NCI-H2227 (cell line): ENCODE measurements at regions not wholly inside any gene's neighbourhood (a gene's known extent, or its start where the extent isn't known, plus 50 kb on each side); places are given as distances from the start of the nearest gene placed in this dataset.

Experiments
- DNase-seq: peaks from one replicate; lab custom pipeline; 2025; ENCODE audit not compliant: unreplicated experiment; lab: John Stamatoyannopoulos, UW

DNA sequence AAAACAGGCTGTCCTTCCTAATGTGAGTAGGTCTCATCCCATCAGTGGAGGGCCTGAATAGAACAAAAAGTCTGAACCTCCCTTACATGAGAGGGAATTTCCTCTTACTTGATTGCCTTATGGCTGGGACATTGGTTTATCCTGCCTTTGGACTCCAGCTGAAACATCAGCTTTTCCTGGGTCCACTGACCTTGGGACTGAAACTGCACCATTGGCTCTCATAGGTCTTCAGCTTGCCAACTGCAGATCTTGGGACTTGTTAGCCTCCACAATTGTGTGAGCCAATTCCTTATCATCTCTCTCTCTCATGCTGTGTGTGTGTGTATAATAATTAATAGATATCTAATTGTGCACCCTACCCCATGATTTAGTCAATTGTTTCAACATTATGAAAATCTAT is 375.3 kb upstream of the DDI1 start:
- no peak for DNase-seq

DNA sequence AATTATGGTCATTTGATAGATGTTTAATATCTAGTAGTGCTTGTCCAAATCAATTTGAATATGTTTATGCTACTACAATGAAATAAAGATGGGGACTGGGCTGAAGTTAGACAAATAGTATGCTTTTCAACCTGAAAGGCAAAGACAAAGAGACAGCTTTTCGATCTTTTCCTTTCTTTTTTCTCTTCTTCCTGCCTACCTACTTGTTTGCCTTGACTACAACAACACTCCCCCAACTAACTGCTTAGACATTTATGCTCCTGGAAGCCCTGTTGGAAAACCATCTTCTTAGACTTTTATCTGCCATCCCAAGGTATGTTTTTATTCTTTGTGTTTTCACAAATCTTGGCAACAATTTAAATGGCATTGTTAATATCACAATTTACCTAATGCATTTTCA is 374.4 kb upstream of the DDI1 start:
- no peak for DNase-seq

DNA sequence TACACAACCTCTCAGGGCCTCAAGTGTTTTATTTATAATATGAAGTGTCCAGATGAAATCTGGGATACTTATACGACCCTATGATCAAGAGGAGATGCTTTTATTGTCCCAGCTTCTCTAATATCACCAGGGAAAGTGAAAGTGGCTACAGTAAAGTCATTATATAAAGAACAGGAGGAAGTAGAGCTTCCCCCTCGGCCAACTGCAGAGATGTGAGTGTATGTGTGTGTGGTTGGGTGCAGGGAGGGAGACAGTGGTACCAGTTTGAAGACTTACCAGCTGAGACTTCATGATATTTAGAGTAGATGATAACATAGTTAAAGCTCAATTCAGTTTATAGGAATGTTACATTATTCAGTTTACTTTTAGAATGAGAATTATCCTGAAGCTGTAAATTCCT is 373.6 kb upstream of the DDI1 start:
- no peak for DNase-seq

DNA sequence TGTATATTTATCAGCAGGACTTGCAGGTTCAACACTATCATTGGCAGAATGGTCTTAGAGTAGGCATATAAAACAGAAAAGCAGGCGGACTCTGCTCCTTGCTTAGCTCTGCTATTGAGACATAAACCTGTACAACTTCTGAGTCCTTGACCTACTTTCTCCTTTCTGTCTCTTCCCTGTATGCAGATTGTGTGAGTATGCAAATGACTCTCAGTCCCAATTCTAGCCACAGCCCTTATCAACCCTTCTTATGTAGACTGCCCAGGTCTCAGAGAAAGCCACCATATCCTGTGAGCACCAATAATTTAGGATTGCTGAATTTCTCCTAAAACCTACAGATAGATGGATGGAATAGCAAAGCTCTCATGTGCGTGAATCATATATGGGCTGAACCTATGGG is 367.6 kb upstream of the DDI1 start:
- DNase-seq = no peak

DNA sequence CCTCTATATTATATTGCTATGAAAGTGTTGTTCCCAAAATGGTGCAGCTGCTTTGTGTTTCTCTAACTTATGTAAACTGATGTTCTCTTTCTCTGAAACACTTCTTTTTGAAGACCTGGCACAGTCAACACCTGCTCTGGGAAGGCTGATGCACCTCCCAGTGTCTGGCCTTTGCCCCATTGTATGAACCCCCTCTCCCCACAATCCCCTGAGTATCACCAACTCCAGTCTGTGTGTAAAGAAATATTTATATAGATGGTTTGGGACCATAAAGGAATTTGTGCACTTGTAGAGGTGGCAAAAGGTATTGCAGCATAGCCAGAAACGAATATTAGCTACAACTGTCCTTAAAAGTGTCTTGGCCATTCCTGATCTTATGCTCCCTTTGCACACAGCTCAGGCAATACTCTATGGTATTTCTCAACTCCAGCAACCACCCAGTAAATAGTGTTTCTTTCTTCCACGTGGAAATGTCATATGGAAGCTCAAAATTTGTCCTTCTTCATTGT is 365.2 kb upstream of the DDI1 start:
- DNase-seq = no peak

DNA sequence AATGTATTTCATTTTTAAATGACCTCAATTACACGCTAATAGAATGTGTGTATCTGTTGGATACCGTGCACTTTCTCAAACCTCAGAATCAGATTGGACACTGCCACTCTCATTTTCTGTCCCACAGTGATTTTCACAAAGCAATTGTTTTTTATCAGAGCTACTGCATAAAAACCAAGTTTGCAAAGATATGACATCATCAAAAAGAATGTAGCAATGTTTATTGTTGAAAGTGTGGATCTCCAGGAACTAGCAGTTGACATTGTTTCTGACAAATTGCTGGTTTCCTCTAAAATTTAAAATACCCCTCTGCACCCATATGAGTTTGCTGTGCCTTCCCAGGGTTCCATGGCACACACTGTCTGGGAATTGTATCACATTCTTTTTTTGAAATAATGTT is 362.7 kb upstream of the DDI1 start:
- no peak for DNase-seq

DNA sequence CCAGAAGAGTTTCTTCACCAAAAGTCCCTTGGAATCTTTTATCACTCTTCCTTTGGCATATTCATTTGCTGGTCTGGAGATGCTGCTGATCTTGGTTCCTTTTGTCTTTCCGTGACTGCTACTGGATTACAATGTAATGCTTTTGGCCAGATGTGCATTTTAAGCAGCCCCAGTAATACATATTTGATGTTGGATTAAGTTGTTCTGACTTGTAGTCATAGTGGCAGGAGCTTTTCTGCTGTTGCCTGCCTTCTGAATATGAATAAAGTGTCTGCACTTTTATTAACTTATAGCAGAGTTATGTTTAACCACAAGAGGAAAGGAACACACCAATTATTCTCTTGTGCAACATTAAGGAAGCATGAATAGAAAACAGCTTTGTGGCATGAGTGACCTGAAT is 360.0 kb upstream of the DDI1 start:
- DNase-seq = no peak

DNA sequence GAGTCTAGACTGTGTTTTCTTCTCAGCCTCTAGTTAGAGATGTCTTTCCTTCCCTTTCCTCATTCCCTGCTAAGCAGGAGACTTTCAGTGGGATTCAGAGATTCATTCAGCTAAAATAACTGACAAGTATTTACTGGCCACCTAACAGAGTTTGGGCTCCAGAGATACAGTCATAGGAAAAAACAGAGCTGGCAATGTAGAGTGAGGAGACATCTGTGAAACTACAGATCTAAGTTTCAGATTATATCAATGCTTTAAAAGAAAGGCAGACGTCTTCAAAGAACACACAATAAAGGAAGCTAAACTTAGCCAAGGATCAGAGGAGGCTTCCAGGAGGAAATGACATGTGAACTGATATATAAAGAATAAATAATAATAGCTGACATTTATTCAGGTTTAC is 355.6 kb upstream of the DDI1 start:
- no peak for DNase-seq

DNA sequence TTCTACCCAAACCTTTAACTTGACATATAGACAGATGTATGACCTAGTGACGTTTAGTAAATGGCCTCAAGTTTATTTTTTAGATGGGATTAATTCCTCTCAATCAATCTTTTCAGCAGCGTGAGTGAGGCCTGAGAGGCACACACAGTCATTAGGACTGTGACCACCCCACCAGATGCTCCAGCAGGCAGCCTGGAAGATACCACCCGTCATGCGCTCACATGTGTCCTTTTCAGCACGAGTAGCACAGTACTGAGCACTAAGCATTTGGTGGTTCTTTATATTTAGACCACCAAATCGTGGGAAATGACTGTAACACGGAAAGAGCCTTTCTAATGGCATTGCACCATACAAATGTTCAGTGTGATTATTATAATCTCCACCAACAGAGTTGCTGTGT is 354.6 kb upstream of the DDI1 start:
- DNase-seq = no peak

DNA sequence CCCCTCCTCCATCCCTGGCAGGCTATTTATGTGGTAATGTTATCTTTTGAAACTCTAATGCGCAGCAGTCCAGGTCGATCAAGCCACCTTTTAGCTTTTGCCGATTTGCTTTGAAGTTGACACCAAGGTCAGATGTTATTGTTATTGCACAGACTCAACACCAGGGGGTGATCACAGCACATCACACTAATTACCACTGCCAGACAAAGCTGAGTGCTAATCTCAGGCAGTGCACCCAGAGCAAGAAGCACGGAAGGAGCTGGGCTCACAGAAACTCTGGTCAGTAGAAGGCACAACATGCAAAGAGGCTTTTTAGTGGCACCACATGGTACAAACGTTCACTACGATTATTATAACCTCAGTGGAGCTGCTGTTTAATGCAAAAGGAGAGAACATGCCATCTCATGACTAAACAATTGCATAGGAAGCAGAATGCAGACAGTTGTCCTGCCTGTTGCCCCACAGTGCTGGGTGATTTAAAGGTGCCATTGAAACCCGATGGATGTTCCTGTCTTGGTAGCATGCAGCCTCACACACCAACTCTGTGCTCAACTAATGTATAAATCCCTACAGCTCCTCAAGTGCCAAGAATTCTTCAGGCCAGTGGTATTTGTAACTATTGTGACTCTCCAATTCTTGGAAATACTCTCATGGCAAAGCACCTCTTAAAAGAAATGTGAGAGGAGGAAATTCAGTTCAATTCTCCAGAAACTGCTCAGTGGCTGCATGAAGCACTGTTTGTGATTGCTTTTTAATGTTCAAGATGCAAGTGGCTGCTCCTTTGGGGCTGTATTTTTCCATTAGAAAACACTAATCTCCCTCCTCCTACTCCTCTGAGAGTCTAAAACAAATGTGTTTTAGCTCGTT is 353.9 kb upstream of the DDI1 start:
- DNase-seq = peak; percentile 64

DNA sequence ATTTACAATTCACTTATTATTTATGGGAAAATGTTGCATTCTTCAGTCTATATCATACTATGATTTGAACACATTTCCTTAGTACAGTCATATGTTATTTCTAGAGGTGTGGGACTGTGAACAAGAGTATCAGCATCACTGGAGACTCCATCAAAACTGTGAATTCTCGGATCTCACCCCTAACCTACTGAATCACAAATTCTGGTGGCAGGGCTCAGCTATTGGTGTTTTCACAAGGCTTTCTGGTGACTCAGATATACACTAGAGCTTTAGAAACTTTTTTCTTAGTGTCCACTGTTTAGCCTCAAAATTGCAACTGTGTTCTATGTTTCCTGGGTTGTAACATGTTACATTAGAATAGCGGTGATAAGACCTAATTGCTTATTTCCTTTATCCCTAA is 352.9 kb upstream of the DDI1 start:
- DNase-seq = no peak

DNA sequence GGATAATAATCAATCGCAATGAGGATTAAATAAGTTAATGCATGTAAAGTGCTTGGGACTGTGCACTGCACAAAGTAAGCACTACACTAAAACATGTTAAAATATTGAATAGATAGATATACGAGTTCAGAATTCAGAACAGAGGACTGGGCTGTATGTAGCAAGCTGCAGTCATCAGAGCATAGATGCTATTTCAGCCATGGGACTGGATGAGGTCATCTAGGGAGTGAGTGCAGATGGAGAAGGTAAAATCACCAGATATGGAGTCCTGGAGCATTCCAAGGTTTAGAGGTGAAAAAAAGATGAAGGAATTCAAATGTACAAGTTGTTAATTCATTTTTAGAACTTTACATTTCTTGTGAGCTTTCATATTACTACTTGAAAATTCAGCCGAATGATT is 347.5 kb upstream of the DDI1 start:
- DNase-seq = no peak

DNA sequence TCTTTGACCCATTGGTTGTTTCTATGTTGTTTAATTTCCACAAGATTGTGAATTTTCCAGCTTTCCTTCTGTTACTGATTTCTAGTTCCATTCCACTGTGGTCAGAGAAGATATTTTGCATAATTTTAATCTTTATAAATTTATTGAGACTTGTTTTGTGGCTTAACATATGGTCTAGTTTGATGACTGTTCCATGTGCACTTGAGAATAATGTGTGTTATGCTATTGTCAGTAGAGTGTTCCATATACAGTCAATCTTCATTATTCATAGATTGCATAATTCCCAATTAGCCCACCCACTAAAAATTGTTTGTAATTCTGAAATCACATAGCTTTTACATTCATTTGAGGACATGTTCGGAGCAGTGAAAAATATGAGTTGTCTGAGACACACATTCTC is 346.1 kb upstream of the DDI1 start:
- no peak for DNase-seq

DNA sequence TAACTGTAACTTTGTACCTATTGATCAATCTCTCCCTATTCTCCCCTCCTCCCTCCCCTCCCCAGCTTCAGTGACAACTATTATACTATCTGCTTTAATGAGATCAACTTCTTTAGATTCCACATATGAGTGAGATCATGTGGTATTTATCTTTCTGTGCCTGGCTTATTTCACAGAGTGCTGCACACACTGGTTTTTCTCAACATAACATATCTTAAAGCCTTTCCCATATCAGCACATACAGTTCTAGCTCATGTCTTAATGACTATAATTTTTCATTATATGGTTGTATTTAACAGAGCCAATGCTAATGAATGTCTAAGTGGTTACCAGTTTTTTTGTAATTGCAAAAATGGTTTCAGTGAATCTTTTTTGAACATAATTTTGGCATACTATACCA is 340.3 kb upstream of the DDI1 start:
- DNase-seq = no peak

DNA sequence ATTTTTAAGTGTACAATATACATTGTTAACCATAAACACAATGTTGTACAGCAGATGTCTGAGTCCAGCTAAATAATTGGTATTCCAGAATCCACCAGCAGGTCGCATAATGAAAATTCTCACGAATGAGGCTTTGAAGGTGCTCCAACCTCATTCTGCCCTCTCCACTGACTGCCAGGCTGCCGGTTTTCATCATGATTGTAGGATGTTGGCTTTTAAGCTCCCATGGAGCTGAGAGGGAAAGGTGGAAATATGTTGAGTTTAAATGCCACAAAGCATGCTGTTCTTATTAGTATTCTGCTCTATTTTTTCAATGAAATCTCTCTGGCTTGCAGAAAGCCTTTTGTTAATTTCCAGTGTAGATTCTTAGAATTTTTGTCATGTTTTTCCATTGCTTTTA is 337.2 kb upstream of the DDI1 start:
- peak; percentile 29 for DNase-seq

DNA sequence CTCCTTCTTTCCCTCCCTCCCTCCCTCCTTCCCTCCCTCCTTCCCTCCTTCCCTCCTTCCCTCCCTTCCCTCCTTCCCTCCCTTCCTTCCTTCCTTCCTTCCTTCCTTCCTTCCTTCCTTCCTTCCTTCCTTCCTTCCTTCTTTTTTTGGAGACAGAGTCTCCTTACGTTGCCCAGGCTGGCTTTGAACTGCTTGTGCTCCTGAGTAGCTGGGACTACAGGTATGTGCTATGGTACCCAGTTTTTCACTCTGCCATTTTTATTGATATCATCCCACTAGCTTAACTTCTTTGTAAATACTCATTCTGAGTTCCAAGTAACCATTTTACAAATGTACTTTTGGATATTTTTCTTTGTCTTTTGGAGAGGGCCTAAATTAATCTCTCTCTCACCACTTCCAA is 336.8 kb upstream of the DDI1 start:
- DNase-seq = no peak

DNA sequence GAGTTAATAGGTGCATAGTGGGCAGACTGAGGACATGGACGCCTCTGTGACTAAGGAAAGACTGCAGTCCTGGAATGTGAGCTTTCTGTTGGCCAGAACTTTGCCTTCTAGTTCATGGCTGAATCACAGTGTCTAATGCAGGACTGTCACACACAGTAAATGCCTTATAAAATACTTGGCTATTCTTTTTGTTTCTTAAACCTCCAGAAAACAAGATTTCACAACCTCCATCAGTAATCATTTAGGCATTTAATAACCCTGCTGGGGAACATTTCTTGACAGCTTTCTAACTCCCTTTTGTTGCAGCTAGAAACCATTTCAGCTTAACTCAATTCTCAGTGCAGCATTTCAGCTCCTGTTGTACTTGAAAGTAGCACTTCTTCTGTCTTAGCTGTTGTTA is 335.8 kb upstream of the DDI1 start:
- no peak for DNase-seq

DNA sequence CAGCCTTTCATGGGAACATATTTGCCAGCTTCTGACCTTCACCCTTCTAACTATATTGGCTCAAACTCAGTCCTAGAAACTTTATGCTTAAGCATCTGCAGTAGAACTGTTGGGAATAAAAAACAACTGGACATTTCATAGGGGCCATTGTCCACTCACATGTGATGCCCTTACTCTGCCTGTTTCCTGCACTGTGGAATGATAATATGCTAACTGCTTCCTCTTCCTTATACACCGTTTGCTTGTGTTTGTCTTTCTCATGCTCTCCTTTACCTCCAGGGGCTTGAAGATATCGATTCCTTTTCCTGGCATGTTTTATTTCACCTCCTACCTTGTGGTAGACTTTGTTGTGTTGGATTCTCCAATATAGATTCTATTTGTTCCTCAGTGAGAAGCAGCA is 333.0 kb upstream of the DDI1 start:
- DNase-seq = no peak

DNA sequence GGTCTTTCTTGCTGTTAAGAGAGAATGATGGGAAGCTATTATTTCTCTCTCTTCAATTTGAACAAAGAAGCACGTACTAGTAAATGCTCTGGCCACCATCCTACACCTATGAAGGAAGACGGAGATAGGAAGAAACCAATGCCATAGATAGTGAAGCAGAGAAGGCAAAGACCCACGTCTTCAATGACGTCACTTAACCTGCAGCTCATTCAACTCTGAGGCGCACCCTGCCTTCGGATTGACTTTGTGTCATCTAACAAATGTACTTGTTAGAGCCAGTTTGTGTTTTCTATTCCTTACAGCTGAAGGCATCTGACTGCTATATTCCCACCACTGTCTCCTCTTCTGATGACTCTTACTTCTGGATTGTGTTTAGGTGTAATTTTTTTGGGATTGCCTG is 332.5 kb upstream of the DDI1 start:
- DNase-seq = no peak

DNA sequence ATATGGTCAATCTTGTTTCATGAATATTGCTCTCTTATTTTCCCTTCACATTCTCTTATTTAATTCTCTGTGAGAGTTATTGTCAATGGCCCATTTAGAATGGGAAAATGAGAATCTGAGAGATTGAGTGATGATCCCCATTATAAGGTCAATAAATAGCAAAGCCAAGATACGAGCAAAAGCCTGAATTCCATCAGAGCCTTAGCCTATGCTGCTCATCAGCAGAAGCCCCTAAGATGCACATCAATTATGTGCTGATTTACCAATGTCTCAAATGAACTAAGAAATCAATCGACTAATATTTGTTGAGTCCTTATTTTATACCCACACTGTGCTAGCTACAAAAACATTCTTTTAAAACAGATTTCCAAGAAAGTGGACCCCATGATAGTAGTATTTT is 330.8 kb upstream of the DDI1 start:
- DNase-seq = no peak

DNA sequence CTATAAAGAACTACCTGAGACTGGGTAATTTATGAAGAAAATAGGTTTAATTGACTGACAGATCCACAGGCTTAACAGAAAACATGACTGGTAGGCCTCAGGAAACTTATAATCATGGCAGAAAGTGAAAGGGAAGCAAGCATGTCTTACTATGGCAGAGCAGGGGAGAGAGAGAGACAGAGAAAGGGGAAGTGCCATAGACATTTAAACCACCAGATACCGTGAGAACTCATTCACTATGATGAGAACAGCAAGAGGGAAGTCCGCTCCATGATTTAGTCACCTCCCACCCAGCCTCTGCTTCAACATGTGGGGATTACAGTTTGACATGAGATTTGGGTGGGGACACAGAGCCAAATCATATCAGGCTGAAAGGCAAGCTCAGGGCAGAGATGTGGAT is 327.1 kb upstream of the DDI1 start:
- no peak for DNase-seq

DNA sequence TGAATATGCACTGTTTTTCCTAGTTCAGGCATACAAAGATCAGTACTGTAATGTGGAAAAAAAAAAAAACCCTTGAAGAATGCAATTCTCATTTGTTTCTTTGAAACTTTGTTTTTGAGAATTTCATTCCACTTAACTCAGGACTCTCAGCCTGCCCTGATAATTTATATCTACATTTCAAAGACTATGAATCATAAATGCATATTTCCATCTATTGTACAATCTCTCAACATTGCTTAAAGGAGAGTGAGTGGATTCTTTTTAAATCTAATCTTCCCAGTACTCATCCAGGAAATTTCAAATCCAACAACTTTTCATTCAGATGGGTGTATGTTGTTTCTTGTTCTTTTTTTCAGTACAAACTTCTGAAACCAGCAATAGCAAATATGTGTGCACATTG is 322.2 kb upstream of the DDI1 start:
- no peak for DNase-seq

DNA sequence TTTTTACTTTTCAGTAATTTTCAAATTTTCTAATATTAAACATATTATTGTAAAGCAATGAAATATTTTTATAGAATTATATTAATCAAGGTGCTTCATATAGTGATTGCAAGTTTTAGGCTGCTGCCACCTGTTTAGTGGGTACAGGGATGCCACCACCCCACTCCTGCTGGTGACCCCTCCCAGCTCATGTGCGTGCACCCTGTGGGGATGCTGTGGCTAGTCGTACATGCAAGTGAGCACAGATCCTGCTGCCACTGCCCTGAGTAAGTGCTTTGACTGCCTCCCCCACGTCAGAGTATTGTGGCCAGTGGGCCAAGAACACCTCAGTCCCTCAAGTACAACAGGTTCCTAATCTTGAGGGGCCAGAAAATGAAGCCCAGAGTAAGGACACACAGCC is 320.1 kb upstream of the DDI1 start:
- DNase-seq = no peak
